HL-60 (cell line): ENCODE measurements at regions not wholly inside any gene's neighbourhood (a gene's known extent, or its start where the extent isn't known, plus 50 kb on each side); places are given as distances from the start of the nearest gene placed in this dataset.

ENCODE experiments used
- DNase-seq, 2 experiments: peaks; one replicate each; pipeline ENCODE4 v3.0.0-alpha.2; 2010 to 2020; ENCODE audit warnings: low read depth in 1 of 2, low spot score in 1 of 2
- H3K27ac ChIP-seq: fragments of 250-450 bp; sonication (Bioruptor Pico); replicated peaks from 2 replicates; pipeline ENCODE4 v1.5.1; 2020; ENCODE audit warnings: mild to moderate bottlenecking, moderate library complexity
- H3K27me3 ChIP-seq: fragments of 250-450 bp; sonication (Bioruptor Pico); 2 replicates; pipeline ENCODE4 v1.5.1; 2021; ENCODE audit warnings: mild to moderate bottlenecking, moderate library complexity; ENCODE audit not compliant: insufficient read depth, poor library complexity, severe bottlenecking
- H3K4me3 ChIP-seq: replicated peaks from 2 replicates; pipeline ENCODE4 v1.5.1; 2011; ENCODE audit warnings: mild to moderate bottlenecking, control low read depth, low read length; ENCODE audit not compliant: insufficient read depth
- GABPA ChIP-seq: IDR thresholded peaks from 2 replicates; pipeline ENCODE4 v1.6.1; 2012; ENCODE audit warnings: low read depth
- POLR2AphosphoS5 ChIP-seq: IDR thresholded peaks from 2 replicates; pipeline ENCODE4 v1.6.1; 2012; ENCODE audit warnings: low read depth
- SPI1 ChIP-seq: IDR thresholded peaks from 2 replicates; pipeline ENCODE4 v1.6.1; 2012; ENCODE audit warnings: low read depth, mild to moderate bottlenecking, borderline replicate concordance
- TF ChIP-seq, protein P1 (sequence below): IDR thresholded peaks from 2 replicates; pipeline ENCODE4 v1.6.1; 2012; ENCODE audit warnings: low read depth; ENCODE audit not compliant: insufficient replicate concordance
- TF ChIP-seq, protein P2 (sequence below): IDR thresholded peaks from one replicate; pipeline ENCODE4 v1.5.1; 2011; ENCODE audit warnings: low read length, control low read depth, inconsistent platforms; ENCODE audit not compliant: insufficient read depth

DNA sequence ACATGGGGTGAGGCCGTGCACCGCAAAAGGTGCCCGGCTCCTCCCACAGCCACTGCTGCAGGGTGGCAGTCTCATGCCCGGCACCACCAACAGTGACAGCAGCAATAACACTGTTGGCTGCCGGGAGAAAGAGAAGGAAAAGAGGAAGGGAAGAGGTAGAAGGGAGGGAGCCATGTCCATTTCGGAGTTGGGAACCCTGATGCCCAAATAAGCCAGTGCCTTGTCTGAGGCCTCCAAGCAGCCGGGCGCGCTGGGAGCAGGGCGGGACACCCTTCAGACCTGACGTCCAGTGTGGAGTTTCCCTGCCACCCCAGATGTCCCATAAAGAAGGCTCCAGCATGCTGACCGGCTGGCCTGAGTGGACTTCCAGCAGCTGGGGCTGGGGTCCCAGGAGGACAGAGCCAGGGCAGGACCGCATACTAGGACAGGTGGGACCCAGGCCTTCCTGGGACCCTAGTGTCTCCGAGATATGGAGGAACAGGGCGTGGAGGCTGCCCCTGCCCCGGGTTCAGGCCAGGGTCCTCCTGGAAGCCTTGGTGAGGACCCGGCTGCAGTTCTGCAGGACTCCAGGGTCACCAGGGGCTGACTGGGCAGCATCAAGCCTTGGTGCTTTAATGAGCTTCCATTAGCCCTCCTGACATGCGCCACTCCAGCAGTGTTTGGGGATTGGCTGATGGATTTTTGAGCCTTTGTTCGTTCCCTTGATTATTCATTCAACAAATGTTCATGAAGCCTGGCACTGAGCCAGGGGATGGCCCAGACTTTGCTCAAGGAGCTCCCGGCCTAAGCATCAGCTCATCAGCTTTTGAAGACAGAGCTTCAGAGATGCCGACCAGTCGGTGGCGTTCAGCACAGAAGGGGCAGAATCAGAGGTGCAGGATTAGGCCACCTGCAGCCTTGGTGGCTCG is 223.6 kb upstream of the CIBAR2 start:
- no peak for TF ChIP-seq GABPA
- no peak for TF ChIP-seq SPI1
- TF ChIP-seq, protein P1, sequence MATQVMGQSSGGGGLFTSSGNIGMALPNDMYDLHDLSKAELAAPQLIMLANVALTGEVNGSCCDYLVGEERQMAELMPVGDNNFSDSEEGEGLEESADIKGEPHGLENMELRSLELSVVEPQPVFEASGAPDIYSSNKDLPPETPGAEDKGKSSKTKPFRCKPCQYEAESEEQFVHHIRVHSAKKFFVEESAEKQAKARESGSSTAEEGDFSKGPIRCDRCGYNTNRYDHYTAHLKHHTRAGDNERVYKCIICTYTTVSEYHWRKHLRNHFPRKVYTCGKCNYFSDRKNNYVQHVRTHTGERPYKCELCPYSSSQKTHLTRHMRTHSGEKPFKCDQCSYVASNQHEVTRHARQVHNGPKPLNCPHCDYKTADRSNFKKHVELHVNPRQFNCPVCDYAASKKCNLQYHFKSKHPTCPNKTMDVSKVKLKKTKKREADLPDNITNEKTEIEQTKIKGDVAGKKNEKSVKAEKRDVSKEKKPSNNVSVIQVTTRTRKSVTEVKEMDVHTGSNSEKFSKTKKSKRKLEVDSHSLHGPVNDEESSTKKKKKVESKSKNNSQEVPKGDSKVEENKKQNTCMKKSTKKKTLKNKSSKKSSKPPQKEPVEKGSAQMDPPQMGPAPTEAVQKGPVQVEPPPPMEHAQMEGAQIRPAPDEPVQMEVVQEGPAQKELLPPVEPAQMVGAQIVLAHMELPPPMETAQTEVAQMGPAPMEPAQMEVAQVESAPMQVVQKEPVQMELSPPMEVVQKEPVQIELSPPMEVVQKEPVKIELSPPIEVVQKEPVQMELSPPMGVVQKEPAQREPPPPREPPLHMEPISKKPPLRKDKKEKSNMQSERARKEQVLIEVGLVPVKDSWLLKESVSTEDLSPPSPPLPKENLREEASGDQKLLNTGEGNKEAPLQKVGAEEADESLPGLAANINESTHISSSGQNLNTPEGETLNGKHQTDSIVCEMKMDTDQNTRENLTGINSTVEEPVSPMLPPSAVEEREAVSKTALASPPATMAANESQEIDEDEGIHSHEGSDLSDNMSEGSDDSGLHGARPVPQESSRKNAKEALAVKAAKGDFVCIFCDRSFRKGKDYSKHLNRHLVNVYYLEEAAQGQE = no peak
- TF ChIP-seq, protein P2, sequence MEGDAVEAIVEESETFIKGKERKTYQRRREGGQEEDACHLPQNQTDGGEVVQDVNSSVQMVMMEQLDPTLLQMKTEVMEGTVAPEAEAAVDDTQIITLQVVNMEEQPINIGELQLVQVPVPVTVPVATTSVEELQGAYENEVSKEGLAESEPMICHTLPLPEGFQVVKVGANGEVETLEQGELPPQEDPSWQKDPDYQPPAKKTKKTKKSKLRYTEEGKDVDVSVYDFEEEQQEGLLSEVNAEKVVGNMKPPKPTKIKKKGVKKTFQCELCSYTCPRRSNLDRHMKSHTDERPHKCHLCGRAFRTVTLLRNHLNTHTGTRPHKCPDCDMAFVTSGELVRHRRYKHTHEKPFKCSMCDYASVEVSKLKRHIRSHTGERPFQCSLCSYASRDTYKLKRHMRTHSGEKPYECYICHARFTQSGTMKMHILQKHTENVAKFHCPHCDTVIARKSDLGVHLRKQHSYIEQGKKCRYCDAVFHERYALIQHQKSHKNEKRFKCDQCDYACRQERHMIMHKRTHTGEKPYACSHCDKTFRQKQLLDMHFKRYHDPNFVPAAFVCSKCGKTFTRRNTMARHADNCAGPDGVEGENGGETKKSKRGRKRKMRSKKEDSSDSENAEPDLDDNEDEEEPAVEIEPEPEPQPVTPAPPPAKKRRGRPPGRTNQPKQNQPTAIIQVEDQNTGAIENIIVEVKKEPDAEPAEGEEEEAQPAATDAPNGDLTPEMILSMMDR = no peak
- TF ChIP-seq POLR2AphosphoS5 = no peak
- H3K4me3 ChIP-seq = no peak overlapping the region
- H3K27ac ChIP-seq = no peak overlapping the region
- H3K27me3 ChIP-seq = peaks cover 17% of the 10 kb centered on the region
- DNase-seq = no peak

DNA sequence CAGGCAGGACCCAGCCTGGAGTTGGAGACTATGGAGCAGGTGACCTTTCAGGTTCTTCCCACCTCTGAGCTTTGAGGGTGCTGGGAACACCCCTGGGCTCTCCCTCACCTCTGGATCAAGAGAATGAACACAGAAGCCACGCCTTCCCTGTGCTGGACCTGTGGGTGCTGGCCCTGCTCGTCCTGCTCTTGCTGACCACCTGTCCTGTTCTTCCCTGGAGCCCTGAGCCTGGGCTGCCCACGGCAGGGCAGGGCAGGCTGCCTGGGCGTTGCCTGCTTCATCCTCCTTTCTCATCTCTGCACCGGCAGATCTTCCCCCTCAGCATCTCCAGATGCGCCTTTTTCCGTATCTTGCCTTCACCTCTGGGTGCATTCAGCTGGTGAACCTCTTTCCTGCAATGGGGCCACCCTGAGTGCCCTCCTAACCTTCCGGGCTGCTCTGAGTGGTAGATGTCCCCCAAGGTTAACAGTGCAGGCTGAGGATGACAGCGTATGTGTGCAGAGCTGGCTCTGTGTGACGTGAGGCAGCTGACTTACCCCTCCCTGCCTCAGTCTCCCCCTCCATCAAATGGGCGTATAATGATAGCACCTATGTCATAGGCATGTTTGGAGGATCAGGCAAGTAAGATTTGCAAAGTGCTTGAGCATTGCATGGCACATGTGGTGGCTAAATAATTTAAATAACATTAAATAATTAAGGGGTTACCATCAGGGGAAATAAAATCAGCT is 225.8 kb upstream of the CIBAR2 start:
- Histone ChIP-seq H3K4me3 (no peak overlapping the region), H3K27ac (no peak overlapping the region), H3K27me3 (peaks cover 24% of the 10 kb centered on the region)
- DNase-seq = no peak
- no peak for TF ChIP-seq SPI1
- no peak for TF ChIP-seq POLR2AphosphoS5
- TF ChIP-seq, protein P2 = no peak
- TF ChIP-seq, protein P1 = no peak
- TF ChIP-seq GABPA = no peak

DNA sequence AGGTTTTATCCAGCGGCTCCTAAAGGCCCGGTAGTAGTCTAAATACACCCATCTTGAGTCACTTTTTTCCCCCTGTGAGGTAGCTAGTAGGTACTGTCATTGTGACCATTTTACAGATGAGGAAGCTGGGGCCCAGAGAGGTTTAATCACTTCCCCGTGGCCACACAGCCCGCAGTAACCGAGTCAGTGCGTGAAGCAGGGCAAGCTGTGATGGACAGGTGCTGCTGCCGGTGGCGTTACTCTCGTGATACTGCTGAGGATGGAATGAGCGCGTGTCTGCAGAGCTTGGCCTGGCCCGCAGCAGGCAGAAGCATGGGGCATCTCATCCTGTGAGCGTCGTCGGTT is 226.3 kb upstream of the CIBAR2 start:
- DNase-seq = no peak
- Histone ChIP-seq H3K27ac (no peak overlapping the region), H3K27me3 (peaks cover 24% of the 10 kb centered on the region), H3K4me3 (no peak overlapping the region)
- TF ChIP-seq, protein P1 = no peak
- TF ChIP-seq POLR2AphosphoS5 = no peak
- TF ChIP-seq, protein P2 = no peak
- no peak for TF ChIP-seq SPI1
- TF ChIP-seq GABPA = no peak
